H1 (cell line): ENCODE measurements at regions not wholly inside any gene's neighbourhood (a gene's known extent, or its start where the extent isn't known, plus 50 kb on each side); places are given as distances from the start of the nearest gene placed in this dataset.

ENCODE experiments used
- CTCF ChIA-PET: fragments of 300-600 bp; sonication (Branson Sonifier 250); formaldehyde crosslinking; loops from one replicate; lab custom pipeline; 2021; ENCODE audit not compliant: partially characterized antibody; lab: Charles Lee
- POLR2A ChIA-PET: fragments of 300-600 bp; sonication (Branson Sonifier 250); formaldehyde crosslinking; loops from one replicate; lab custom pipeline; 2021; ENCODE audit warnings: inconsistent platforms; ENCODE audit not compliant: partially characterized antibody; lab: Charles Lee
- DNase-seq, 2 experiments: peaks; one replicate each; pipeline versions ENCODE4 v3.0.0 to v3.0.0-alpha.2; 2010 to 2022; ENCODE audit warnings: low spot score in 2 of 2, low read depth in 1 of 2, mixed read lengths in 1 of 2
- FAIRE-seq: peaks from 2 replicates; lab custom pipeline; 2011; peaks lifted over from hg19 to GRCh38; lab: Jason Lieb, UNC
- H2AFZ ChIP-seq: 2 replicates; pipeline ENCODE4 v1.8.1; 2012; ENCODE audit warnings: low read length, inconsistent platforms
- H2AK5ac ChIP-seq: 2 replicates; pipeline ENCODE4 v1.6.1; 2013; ENCODE audit warnings: low read depth, low read length
- H2BK120ac ChIP-seq: replicated peaks from 2 replicates; pipeline ENCODE3; 2013; ENCODE audit warnings: low read depth, low read length, inconsistent platforms
- H2BK12ac ChIP-seq: 2 replicates; pipeline ENCODE4 v1.6.1; 2013; ENCODE audit warnings: low read depth, low read length
- H2BK15ac ChIP-seq: 2 replicates; pipeline ENCODE4 v1.6.1; 2013; ENCODE audit warnings: low read length
- H2BK20ac ChIP-seq: 2 replicates; pipeline ENCODE4 v1.6.1; 2013; ENCODE audit warnings: low read length
- H2BK5ac ChIP-seq: 2 replicates; pipeline ENCODE4 v1.6.1; 2013; ENCODE audit warnings: low read depth, low read length
- H3K14ac ChIP-seq: 2 replicates; pipeline ENCODE4 v1.6.1; 2013; ENCODE audit warnings: inconsistent platforms; ENCODE audit not compliant: insufficient read length
- H3K18ac ChIP-seq: 2 replicates; pipeline ENCODE4 v1.6.1; 2013; ENCODE audit warnings: low read length; ENCODE audit errors: extremely low read depth
- H3K23ac ChIP-seq: 2 replicates; pipeline ENCODE4 v1.6.1; 2013; ENCODE audit warnings: inconsistent platforms; ENCODE audit not compliant: insufficient read length
- H3K23me2 ChIP-seq: 2 replicates; pipeline ENCODE4 v1.6.1; 2013; ENCODE audit warnings: low read depth, low read length
- H3K27ac ChIP-seq: 2 replicates; pipeline ENCODE4 v1.6.1; 2011; ENCODE audit warnings: low read depth, low read length, inconsistent platforms
- H3K27me3 ChIP-seq, 4 experiments: replicated peaks in 1 of 4; 1 replicate in 1 of 4; 2 replicates in 3 of 4; pipeline versions ENCODE4 v1.6.1 to v1.8.1; 2011 to 2013; ENCODE audit warnings: low read length in 3 of 4, mild to moderate bottlenecking in 3 of 4, inconsistent platforms in 2 of 4, mixed read lengths in 2 of 4, moderate library complexity in 1 of 4; ENCODE audit not compliant: control insufficient read depth in 3 of 4, insufficient read depth in 3 of 4; ENCODE audit errors: extremely low read depth in 1 of 4
- H3K36me3 ChIP-seq, 4 experiments: 2 replicates each; pipeline versions ENCODE4 v1.6.1 to v1.8.1; 2011 to 2013; ENCODE audit warnings: mild to moderate bottlenecking in 4 of 4, low read length in 3 of 4, moderate library complexity in 2 of 4, control low read depth in 1 of 4, inconsistent platforms in 1 of 4; ENCODE audit not compliant: insufficient read depth in 4 of 4, control insufficient read depth in 2 of 4
- H3K4ac ChIP-seq: replicated peaks from 2 replicates; pipeline ENCODE3; 2013; ENCODE audit warnings: low read length, low read depth, mixed read lengths, inconsistent platforms; ENCODE audit not compliant: insufficient read length
- H3K4me1 ChIP-seq, 4 experiments: replicated peaks in 1 of 4; 1 replicate in 1 of 4; 2 replicates in 3 of 4; pipeline versions ENCODE4 v1.6.1 to v1.8.1; 2011 to 2013; ENCODE audit warnings: low read length in 3 of 4, inconsistent platforms in 2 of 4, mixed read lengths in 1 of 4; ENCODE audit not compliant: insufficient read depth in 4 of 4, control insufficient read depth in 3 of 4
- H3K4me2 ChIP-seq, 2 experiments: 2 replicates each; pipeline versions ENCODE4 v1.6.1 to v1.8.1; 2011 to 2013; ENCODE audit warnings: low read depth in 2 of 2, low read length in 2 of 2, control low read depth in 1 of 2, inconsistent platforms in 1 of 2, mild to moderate bottlenecking in 1 of 2; ENCODE audit not compliant: insufficient read depth in 1 of 2
- H3K4me3 ChIP-seq, 4 experiments: fragments of 200-600, 300-600 bp in 1 of 4; sonication (generic), shearing (Covaris generic), sonication (Bioruptor Twin) in 1 of 4; 2 replicates each; pipeline versions ENCODE4 v1.5.1 to v1.8.1; 2011 to 2016; ENCODE audit warnings: low read length in 4 of 4, low read depth in 3 of 4, control low read depth in 2 of 4, inconsistent platforms in 2 of 4, mild to moderate bottlenecking in 2 of 4, mixed read lengths in 1 of 4, moderate library complexity in 1 of 4; ENCODE audit not compliant: insufficient read depth in 2 of 4; ENCODE audit errors: extremely low read depth in 1 of 4
- H3K56ac ChIP-seq: replicated peaks from 2 replicates; pipeline ENCODE3; 2013; ENCODE audit warnings: low read depth, mild to moderate bottlenecking, mixed read lengths, low read length, inconsistent platforms; ENCODE audit not compliant: insufficient read length
- H3K79me1 ChIP-seq: 2 replicates; pipeline ENCODE4 v1.6.1; 2013; ENCODE audit warnings: low read depth, low read length, control low read depth
- H3K79me2 ChIP-seq, 2 experiments: 2 replicates each; pipeline versions ENCODE4 v1.6.1 to v1.8.1; 2012 to 2013; ENCODE audit warnings: low read length in 2 of 2, mild to moderate bottlenecking in 2 of 2, inconsistent platforms in 1 of 2; ENCODE audit not compliant: insufficient read depth in 2 of 2, control insufficient read depth in 1 of 2
- H3K9ac ChIP-seq, 4 experiments: replicated peaks in 1 of 4; 1 replicate in 1 of 4; 2 replicates in 3 of 4; pipeline versions ENCODE4 v1.6.1 to v1.8.1; 2011 to 2013; ENCODE audit warnings: low read depth in 3 of 4, low read length in 3 of 4, control low read depth in 2 of 4, mild to moderate bottlenecking in 2 of 4, moderate library complexity in 2 of 4, inconsistent platforms in 1 of 4; ENCODE audit errors: extremely low read depth in 1 of 4
- H3K9me3 ChIP-seq, 2 experiments: 2 replicates each; pipeline versions ENCODE4 v1.6.1 to v1.8.1; 2012 to 2013; ENCODE audit warnings: mild to moderate bottlenecking in 2 of 2, moderate library complexity in 2 of 2, control low read depth in 1 of 2, inconsistent platforms in 1 of 2, low read depth in 1 of 2, low read length in 1 of 2, mixed read lengths in 1 of 2; ENCODE audit not compliant: insufficient read depth in 2 of 2
- H4K20me1 ChIP-seq, 2 experiments: replicated peaks in 1 of 2; 2 replicates each; pipeline versions ENCODE3 to v1.8.1; 2011 to 2013; ENCODE audit warnings: inconsistent platforms in 2 of 2, low read length in 2 of 2, mild to moderate bottlenecking in 1 of 2; ENCODE audit not compliant: insufficient read depth in 2 of 2, control insufficient read depth in 1 of 2
- H4K5ac ChIP-seq: 2 replicates; pipeline ENCODE4 v1.6.1; 2013; ENCODE audit warnings: low read length, low read depth, mixed read lengths, inconsistent platforms; ENCODE audit not compliant: insufficient read length
- H4K8ac ChIP-seq: 2 replicates; pipeline ENCODE4 v1.8.0; 2013; ENCODE audit warnings: mild to moderate bottlenecking, moderate library complexity, low read length, inconsistent platforms; ENCODE audit not compliant: insufficient read depth; ENCODE audit errors: extremely low read depth
- H4K91ac ChIP-seq: replicated peaks from 2 replicates; pipeline ENCODE3; 2013; ENCODE audit warnings: low read length, mixed read lengths, inconsistent platforms; ENCODE audit not compliant: insufficient read length
- E2F6 ChIP-seq: IDR thresholded peaks from 2 replicates; pipeline ENCODE4 v1.6.1; 2012; ENCODE audit warnings: inconsistent platforms
- HDAC6 ChIP-seq: IDR thresholded peaks from one replicate; pipeline ENCODE4 v1.7.1; 2012; ENCODE audit warnings: low read depth, mild to moderate bottlenecking, inconsistent platforms, low read length, moderate library complexity
- SIRT6 ChIP-seq: IDR thresholded peaks from one replicate; pipeline ENCODE4 v1.7.1; 2012; ENCODE audit warnings: low read length, inconsistent platforms
- TAF1 ChIP-seq: IDR thresholded peaks from 2 replicates; pipeline ENCODE4 v1.6.1; 2011; ENCODE audit warnings: mild to moderate bottlenecking, low read depth, low read length
- WGBS, 2 experiments: shearing (Covaris generic) in 1 of 2; methylation state at CpG; one replicate each; pipeline versions ENCODE4 v1.1.6 to v1.1.7; 2013 to 2015; ENCODE audit warnings: low lambda C conversion rate in 2 of 2, mixed read lengths in 2 of 2, inconsistent platforms in 1 of 2, low coverage in 1 of 2, missing lambda C conversion rate in 1 of 2; ENCODE audit not compliant: insufficient replicate concordance in 2 of 2, insufficient coverage in 1 of 2, insufficient read length in 1 of 2; ENCODE audit errors: extremely low coverage in 1 of 2, missing lambda C conversion rate in 1 of 2; 5-methylcytosine and 5-hydroxymethylcytosine counted together

DNA sequence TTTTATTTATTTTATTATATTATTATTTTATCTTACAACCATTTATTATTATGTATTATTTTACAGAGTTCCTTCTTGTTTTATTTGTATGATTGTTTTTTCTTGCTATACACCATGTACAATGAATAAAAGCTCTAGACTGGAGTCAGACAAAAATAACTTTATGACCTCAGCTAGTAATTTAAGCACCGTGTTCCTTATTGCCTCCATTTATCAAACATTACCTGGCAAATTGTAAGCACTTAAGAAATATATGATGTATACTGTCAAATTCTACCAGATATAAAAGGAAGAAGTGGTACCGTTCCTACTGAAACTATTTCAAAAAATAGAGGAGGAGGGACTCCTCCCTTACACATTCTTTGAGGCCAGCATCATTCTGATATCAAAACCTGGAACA, 326.9 kb upstream of the NECTIN3 start:
- H2BK20ac ChIP-seq: no peak overlapping the region
- H3K4me2 ChIP-seq: no peak overlapping the region
- H3K36me3 ChIP-seq: no peaks in the 10 kb centered on the region
- H3K79me2 ChIP-seq: no peaks in the 10 kb centered on the region
- H3K14ac ChIP-seq: no peak overlapping the region
- H4K20me1 ChIP-seq: no peaks in the 10 kb centered on the region
- H3K9ac ChIP-seq: no peak overlapping the region
- peaks cover 0 to 7% (median 2%) of the 10 kb centered on the region in 4 experiments; a peak in 2 of 7 replicates for H3K4me1 ChIP-seq
- no peak overlapping the region for H3K56ac ChIP-seq
- H4K91ac ChIP-seq: no peak overlapping the region
- WGBS, 2 experiments: 89% methylated on average over 2 of the region's 2 CpGs; no CpG with 5 or more reads in 1 of the 2 experiments
- H3K23me2 ChIP-seq: no peaks in the 10 kb centered on the region
- H2BK120ac ChIP-seq: no peak overlapping the region
- H2BK15ac ChIP-seq: no peak overlapping the region
- TF ChIP-seq E2F6 (no peak), TAF1 (no peak), SIRT6 (no peak), HDAC6 (no peak)
- TF ChIP-seq, all 59 proteins: peak for 0
- POLR2A ChIA-PET: no interaction called here
- Histone ChIP-seq H3K4me3 (no peak overlapping the region), H4K8ac (no peak overlapping the region), H2AK5ac (no peak overlapping the region), H3K4ac (no peak overlapping the region), H3K79me1 (no peaks in the 10 kb centered on the region), H3K18ac (no peak overlapping the region), H3K27me3 (no peaks in the 10 kb centered on the region), H2BK12ac (no peak overlapping the region), H3K9me3 (no peaks in the 10 kb centered on the region), H4K5ac (no peak overlapping the region), H2BK5ac (no peak overlapping the region), H3K23ac (no peak overlapping the region), H2AFZ (no peak overlapping the region), H3K27ac (no peak overlapping the region)
- no peak for FAIRE-seq
- no peak for DNase-seq
- CTCF ChIA-PET: no interaction called here
